Amniotic stem cell (primary cell): ENCODE measurements at regions not wholly inside any gene's neighbourhood (a gene's known extent, or its start where the extent isn't known, plus 50 kb on each side); places are given as distances from the start of the nearest gene placed in this dataset.

Source experiments
- DNase-seq: peaks from one replicate; lab custom pipeline; 2025; lab: John Stamatoyannopoulos, UW

DNA sequence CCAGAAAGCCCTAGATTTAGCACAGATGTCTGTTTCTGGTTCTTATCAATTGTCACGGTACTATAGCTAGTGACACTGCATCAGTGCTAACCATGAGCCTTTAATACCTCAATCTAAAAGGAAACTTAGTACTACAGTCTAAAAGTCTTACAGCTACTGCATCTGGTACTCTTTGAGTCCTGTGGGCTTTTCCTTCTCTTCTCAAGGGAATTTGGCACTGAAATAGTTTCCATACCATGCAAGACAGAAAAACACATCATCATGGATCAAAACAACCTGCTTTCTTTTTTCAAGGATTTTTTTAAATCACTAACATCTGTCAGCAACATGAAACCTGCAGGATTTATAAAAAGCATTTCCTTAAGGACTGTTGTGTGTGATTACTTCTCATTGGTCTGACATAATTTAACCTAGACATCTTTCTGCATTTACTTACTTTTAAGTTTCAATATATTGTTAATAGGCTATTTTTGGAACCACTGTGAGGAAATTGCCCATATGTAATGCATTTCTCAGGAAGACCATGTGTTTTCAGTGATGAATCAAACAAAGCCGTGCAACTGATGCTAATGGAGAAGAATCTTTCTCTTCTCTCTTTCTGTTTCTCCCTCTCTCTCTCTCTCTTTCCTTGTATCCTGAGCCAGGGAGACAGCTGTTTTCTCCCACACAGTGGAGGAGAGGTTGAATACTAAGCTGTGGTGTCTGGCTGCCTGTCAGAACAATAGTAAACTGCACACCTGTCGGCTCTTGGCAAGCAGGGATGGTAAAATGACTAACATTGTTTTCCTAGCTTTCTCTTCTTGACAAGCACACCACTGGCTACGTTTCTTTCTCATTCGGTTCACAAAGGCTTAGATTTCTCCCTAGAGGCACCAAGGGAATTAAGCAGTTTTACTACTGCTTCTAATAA, 273.4 kb downstream of the CSNK1G3 start:
- DNase-seq, result peak; percentile 33

DNA sequence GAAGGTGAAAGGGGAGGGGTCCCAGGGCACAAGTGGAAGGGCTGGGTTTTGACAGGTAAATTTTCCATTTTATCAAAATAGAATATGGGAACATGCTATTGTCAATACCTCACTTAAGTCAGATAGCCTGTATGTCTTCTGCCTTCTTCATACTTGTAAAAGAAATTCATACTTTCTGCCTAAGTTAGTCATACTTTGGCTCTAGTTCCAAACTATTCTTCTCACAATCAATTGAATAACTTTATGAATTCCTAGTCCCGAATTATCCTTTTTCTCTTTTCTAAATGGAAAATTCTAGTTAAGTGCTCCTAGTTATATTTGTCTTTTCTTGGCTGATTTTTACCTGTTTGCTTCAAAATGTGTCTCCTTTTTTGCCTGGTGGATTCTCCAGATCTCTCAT, 271.4 kb downstream of the CSNK1G3 start:
- DNase-seq, result no peak

DNA sequence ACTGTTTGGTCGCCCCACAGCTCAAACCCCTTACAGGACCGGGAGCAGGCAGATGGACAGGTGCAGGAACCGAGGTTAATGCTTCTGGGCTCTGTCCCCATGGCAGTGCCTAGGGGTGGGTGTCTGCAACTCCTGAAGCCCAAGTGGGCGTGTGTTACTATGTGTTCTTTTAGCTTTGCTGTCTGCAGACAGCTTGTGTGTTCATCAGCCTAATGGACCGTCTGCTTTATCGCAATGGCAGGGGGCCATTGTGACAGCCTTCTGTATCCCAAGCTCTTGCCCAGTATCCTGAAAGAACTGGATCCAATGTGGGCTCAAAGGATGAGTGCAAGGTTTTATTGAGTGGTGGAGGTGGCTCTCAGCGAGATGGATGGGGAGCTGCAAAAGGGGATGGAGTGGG, 266.7 kb downstream of the CSNK1G3 start:
- no peak for DNase-seq

- DNase-seq, result peak; percentile 6
Observed at GRCh38 chr5:123776761-123777160, 264.8 kb downstream of the CSNK1G3 start.

GRCh38 chr5:123771715-123772114, 259.7 kb downstream of the CSNK1G3 start:
- no peak for DNase-seq

DNA sequence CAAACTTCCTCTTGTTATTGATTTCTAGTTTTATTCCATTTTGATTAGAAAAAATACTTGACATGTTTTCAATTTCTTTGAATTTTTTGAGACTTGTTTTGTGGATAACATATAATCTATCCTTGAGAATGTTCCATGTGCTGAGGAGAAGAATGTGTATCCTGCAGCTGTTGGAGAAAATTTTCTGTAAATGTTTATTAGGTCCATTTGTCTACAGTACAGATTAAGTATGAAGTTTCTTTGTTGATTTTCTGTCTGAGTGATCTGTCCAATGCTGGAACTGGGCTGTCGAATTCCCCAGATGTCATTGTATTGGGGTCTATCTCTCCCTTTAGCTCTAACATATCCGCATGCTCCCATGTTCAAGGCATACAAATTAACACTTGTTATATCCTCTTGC, 251.2 kb downstream of the CSNK1G3 start:
- DNase-seq, result no peak

- DNase-seq, result no peak
Observed at GRCh38 chr5:123756816-123757215, 244.8 kb downstream of the CSNK1G3 start.

DNA sequence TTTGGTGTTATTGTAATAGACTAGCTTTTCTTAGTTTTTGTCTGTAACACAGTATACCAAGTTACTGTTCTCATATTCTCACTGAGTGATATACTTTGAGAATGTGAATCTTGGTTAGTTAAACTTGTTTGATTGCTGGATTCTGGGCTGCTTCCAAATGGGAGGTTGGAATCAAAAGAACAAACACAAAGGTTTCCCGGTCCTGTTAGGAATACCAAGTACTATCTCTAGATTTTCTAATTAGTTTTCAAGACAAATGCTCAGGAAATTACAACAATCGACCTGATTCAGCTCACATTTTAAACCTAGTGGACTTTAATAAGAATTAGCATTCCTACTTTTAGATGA, 244.3 kb downstream of the CSNK1G3 start:
- no peak for DNase-seq

GRCh38 chr5:123755653-123756317, 243.8 kb downstream of the CSNK1G3 start:
- peak; percentile 6 for DNase-seq

GRCh38 chr5:123754908-123755307, 242.9 kb downstream of the CSNK1G3 start:
- no peak for DNase-seq

DNA sequence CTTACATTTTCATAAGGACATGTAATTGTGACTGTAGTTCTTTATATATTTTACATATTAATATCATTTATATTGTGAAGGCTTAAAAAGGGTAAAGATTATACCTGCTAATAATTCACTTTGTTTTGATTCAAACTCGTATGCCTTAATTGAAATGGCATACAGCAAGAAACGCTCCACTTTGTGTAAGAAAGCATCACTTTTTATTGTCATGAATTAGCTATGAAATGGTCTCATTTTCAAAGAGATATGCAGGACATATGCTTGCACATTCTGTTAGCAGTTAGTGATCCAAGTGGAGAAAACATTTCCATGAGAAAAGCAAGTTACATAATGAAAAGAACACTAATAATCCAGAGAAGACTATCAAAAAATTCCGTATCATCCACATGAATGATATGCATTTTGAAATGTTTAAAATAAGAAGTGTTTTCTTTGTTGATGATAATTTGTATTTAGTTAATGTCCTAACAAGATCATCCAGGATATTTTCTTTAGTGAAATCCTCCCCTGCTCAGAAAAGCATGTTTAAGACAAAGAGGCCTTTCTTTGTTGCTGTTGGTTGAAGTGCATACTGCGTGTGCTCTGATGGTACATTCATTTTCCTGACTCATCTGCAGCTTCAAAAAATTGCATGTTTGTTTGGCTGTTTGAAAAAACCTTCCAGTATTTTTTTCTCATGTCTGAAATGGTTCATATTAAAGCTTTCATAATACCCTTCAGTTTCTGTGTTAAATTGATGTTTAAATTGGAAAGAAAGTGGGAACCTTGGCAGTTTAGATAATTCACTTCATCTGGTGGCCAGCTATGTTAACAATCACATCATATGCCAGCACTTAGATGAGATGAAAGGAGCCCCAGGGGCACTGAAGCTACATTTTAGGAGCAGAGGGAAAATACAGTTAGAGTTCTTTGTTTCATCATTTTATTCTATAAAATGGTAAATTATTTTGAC, 242.2 kb downstream of the CSNK1G3 start:
- DNase-seq, result no peak

- no peak for DNase-seq
Observed at GRCh38 chr5:123753180-123753936, 241.4 kb downstream of the CSNK1G3 start.

DNA sequence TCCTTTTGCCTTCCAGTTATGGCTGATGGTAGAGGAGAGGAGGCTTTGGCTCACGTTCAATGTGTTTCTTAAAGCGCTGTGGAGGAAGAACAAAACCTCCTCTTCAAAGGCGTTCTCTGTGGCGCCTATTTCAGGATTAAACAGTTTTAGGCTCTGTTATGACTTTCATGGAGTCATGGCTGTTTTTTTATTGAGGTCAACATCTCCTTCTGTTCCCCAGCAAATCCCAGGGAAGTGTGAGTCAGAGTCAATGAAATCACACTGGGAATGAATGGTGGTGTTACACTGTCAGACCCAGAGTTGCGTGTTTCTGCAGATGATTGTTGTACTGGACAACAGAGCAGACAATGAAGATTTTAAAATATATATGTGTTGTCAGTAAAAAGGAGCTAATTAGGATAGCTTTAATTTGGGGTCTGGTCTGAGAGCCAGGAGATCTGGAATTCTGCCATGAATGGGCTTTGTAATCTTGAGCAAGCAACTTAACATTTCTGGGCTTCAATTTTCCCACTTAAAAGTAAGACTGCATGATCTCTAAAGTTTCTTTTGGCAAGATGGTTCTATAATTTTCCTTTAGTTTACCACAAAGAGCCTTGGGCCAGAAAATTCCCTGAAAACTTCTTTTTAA, 240.7 kb downstream of the CSNK1G3 start:
- DNase-seq, result peak; percentile 52

DNA sequence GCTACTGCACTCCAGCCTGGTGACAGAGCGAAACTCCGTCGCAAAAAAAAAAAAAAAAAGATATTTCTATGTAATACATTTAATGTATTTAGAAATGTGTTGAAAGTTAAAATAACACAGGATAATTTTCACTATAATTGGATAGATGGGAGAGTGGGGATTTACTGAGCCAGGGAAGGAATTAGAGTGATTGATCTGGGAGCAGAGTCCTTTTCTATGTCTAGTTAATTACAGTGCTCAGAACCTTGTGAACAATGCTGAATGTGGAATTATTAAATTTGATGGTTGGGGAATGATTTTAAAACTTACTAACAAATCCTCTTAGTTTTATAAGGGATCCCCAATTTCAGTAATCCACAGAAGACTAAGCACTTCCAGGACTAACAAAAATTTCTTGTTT, 239.7 kb downstream of the CSNK1G3 start:
- no peak for DNase-seq

DNA sequence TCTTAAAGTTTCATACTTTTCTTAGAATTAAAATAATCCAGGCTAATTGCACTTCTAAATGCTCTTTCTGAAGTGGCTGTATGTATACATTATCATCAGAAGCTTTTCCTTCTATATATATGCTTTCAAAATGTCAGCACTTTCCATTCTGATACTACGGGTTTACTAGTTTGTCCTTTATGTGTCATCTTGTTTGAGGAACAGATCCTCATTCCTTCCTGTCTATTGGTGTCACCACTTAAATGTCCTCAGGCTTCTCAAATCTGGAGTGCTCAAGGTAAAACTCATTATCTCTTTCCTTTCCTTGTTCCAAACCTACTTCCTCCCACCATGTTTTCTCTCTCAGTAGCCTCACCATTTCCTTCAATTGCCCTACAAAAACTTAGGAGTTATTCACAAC, 236.3 kb downstream of the CSNK1G3 start:
- DNase-seq, result no peak

- DNase-seq, result no peak
Observed at GRCh38 chr5:123746683-123747360, 234.8 kb downstream of the CSNK1G3 start.

DNA sequence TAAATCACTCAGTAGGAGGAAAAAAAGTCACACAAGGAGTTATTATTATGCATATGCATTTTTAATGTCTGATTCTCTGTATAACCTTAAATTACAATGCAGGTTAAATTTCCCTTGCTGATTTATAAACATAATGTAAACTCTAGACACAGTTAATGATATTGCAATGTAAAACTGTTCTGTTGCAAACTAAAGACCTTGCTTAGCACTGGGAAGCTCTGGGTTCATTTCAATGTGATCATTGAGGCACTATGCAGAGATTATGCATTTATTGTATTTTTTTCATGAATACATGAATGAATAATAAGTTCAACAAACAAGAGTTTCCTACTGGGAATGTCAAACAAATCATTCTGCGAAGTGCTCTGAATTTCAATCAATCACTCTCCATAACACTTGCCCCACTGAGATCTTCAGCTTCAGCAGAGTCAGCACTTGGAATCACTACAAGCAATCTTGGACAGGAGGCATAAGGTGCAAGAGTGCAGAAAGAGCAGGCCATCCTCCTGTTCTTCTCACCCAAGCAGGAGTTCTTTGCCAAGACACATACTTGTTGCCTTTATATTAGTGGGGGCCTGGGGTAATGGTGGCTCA, 232.1 kb downstream of the CSNK1G3 start:
- no peak for DNase-seq

GRCh38 chr5:123735384-123735783, 223.4 kb downstream of the CSNK1G3 start:
- no peak for DNase-seq

DNA sequence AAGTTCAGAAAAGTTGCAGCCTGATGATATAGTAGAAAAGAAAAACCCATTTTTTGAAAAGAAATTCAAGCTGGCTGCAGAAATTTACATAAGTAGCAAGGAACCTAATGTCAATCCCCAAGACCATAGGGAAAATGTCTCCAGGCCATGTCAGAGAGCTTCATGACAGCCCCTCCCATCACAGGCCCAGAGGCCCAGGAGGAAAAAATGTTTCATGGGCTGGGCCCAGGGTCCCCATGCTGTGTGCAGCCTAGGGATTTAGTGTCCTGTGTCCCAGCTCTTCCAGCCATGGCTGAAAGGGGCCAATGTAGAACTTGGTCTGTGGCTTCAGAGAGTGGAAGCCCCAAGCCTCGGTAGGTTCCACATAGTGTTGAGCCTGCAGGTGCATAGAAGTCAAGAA, 220.3 kb downstream of the CSNK1G3 start:
- no peak for DNase-seq

DNA sequence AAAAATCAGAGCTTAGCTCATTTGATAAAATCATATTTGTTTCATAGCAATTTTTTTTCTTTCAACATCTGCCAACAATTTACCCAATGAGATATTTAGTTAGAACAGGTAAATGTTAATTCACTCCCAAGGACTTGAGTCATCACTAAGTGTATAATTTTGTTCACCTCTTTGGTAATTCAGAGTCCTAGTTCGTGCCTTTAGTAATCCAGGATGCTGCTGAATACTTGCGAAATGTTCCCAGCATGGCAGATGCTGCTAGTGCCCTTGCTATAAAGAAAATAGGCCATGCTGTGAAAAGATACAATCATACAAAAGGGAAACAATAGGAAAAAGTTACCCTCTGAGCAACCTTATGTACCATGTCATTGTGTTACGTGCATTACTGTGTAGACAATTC, 210.5 kb downstream of the CSNK1G3 start:
- no peak for DNase-seq
